HPDE6-E6E7 (cell line): ENCODE measurements at regions not wholly inside any gene's neighbourhood (a gene's known extent, or its start where the extent isn't known, plus 50 kb on each side); places are given as distances from the start of the nearest gene placed in this dataset.
A peak's percentile ranks its signal among the peaks of the same experiment; 100 is the strongest.

ENCODE experiments used
- DNase-seq: peaks from one replicate; pipeline ENCODE4 v3.0.0; 2011; ENCODE audit warnings: missing footprints; ENCODE audit errors: extremely low spot score

- no peak for DNase-seq
Observed at GRCh38 chr1:25056536-25056935, 126.5 kb upstream of the RUNX3 start.

- no peak for DNase-seq
Observed at GRCh38 chr1:25055961-25056360, 125.9 kb upstream of the RUNX3 start.

- DNase-seq = no peak
Observed at GRCh38 chr1:25055324-25055780, 125.3 kb upstream of the RUNX3 start.

GRCh38 chr1:25054526-25055323, 124.6 kb upstream of the RUNX3 start:
- no peak for DNase-seq

- DNase-seq = no peak
Observed at GRCh38 chr1:25053576-25054250, 123.6 kb upstream of the RUNX3 start.

GRCh38 chr1:25051906-25052305, 121.8 kb upstream of the RUNX3 start:
- DNase-seq = no peak

- DNase-seq = no peak
Observed at GRCh38 chr1:25051504-25051903, 121.4 kb upstream of the RUNX3 start.

GRCh38 chr1:25050165-25050564, 120.1 kb upstream of the RUNX3 start:
- no peak for DNase-seq

GRCh38 chr1:25049190-25049589, 119.1 kb upstream of the RUNX3 start:
- DNase-seq = no peak

- no peak for DNase-seq
Observed at GRCh38 chr1:25048728-25049127, 118.7 kb upstream of the RUNX3 start.

GRCh38 chr1:25047506-25048240, 117.6 kb upstream of the RUNX3 start:
- no peak for DNase-seq

GRCh38 chr1:25046194-25046532, 116.1 kb upstream of the RUNX3 start:
- no peak for DNase-seq

- DNase-seq = no peak
Observed at GRCh38 chr1:25045480-25046193, 115.6 kb upstream of the RUNX3 start.

- DNase-seq = no peak
Observed at GRCh38 chr1:25043228-25043580, 113.1 kb upstream of the RUNX3 start.

- no peak for DNase-seq
Observed at GRCh38 chr1:25042331-25043227, 112.5 kb upstream of the RUNX3 start.

GRCh38 chr1:25041916-25042315, 111.8 kb upstream of the RUNX3 start:
- DNase-seq = no peak

- DNase-seq = no peak
Observed at GRCh38 chr1:25040122-25040685, 110.1 kb upstream of the RUNX3 start.

- DNase-seq = no peak
Observed at GRCh38 chr1:25039229-25039628, 109.2 kb upstream of the RUNX3 start.

- no peak for DNase-seq
Observed at GRCh38 chr1:25038699-25039098, 108.6 kb upstream of the RUNX3 start.

- DNase-seq = peak; percentile 49
Observed at GRCh38 chr1:25037174-25038074, 107.3 kb upstream of the RUNX3 start.
